HepG2 (cell line): ENCODE measurements at regions not wholly inside any gene's neighbourhood (a gene's known extent, or its start where the extent isn't known, plus 50 kb on each side); places are given as distances from the start of the nearest gene placed in this dataset.

Source experiments
- ATAC-seq: fragments of 200-7000 bp; cut with Tn5 transposase; 3 replicates; pipeline ENCODE4 v1.9.1; 2020; ENCODE audit warnings: mild to moderate bottlenecking, moderate library complexity
- BruUV-seq: library from RNA; stranded (reverse); fragments of 400-500 nt; replicated peaks from 2 replicates; lab custom pipeline; 2021; lab: Mats Ljungman, UMichigan
- CTCF ChIA-PET: fragments of 300-600 bp; formaldehyde crosslinking; extraction: SDS; loops from one replicate; lab custom pipeline; 2021; ENCODE audit warnings: low total read pairs, inconsistent platforms, low intra/inter-chr PET ratio; lab: Yijun Ruan, JAX
- POLR2A ChIA-PET: fragments of 350-600 bp; sonication (Branson Sonifier 250); formaldehyde crosslinking; loops from one replicate; lab custom pipeline; 2020; ENCODE audit warnings: antibody characterized with exemption, inconsistent platforms; lab: Yijun Ruan, JAX
- DNase-seq: peaks from one replicate; pipeline ENCODE4 v3.0.0-alpha.2; 2015; ENCODE audit warnings: low spot score
- FAIRE-seq: peaks from 3 replicates; lab custom pipeline; 2011; peaks lifted over from hg19 to GRCh38; lab: Jason Lieb, UNC
- H2AFZ ChIP-seq: one replicate; pipeline ENCODE4 v1.6.1; 2011; ENCODE audit warnings: low read length, inconsistent platforms
- H3K27ac ChIP-seq: fragments of 300-600 bp; 3 replicates; pipeline ENCODE4 v1.8.0; 2011; ENCODE audit warnings: mixed run types, mild to moderate bottlenecking, mixed read lengths, low read length, inconsistent platforms; ENCODE audit not compliant: insufficient read depth; ENCODE audit errors: extremely low read length
- H3K27me3 ChIP-seq, 2 experiments: fragments of 200-600 bp in 1 of 2; 2 replicates in 1 of 2; 3 replicates in 1 of 2; pipeline versions ENCODE4 v1.6.0 to v1.8.0; 2011; ENCODE audit warnings: low read length in 2 of 2, mild to moderate bottlenecking in 2 of 2, moderate library complexity in 2 of 2, inconsistent platforms in 1 of 2; ENCODE audit not compliant: insufficient read depth in 2 of 2, control insufficient read depth in 1 of 2
- H3K36me3 ChIP-seq, 2 experiments: fragments of 200-600 bp in 1 of 2; replicated peaks in 1 of 2; 2 replicates in 1 of 2; 3 replicates in 1 of 2; pipeline versions ENCODE4 v1.5.1 to v1.8.0; 2011; ENCODE audit warnings: low read length in 2 of 2, inconsistent platforms in 1 of 2; ENCODE audit not compliant: insufficient read depth in 2 of 2, control insufficient read depth in 1 of 2
- H3K4me1 ChIP-seq: 2 replicates; pipeline ENCODE4 v1.5.1; 2012; ENCODE audit warnings: low read length, inconsistent platforms; ENCODE audit not compliant: insufficient read depth
- H3K4me2 ChIP-seq: 2 replicates; pipeline ENCODE4 v1.6.0; 2011; ENCODE audit warnings: low read depth, low read length, inconsistent platforms
- H3K4me3 ChIP-seq, 3 experiments: fragments of 200-600 bp in 1 of 3; sonication (generic), shearing (Covaris generic) in 1 of 3; replicated peaks in 1 of 3; 2 replicates each; pipeline ENCODE4 v1.5.1; 2011 to 2016; ENCODE audit warnings: low read length in 3 of 3, inconsistent platforms in 2 of 3, low read depth in 2 of 3, mild to moderate bottlenecking in 2 of 3, control low read depth in 1 of 3, mixed read lengths in 1 of 3; ENCODE audit not compliant: insufficient read depth in 1 of 3
- H3K79me2 ChIP-seq: one replicate; pipeline ENCODE4 v1.6.1; 2011; ENCODE audit warnings: low read length, inconsistent platforms; ENCODE audit not compliant: insufficient read depth
- H3K9ac ChIP-seq: 2 replicates; pipeline ENCODE4 v1.6.0; 2011; ENCODE audit warnings: mild to moderate bottlenecking, low read depth, low read length, inconsistent platforms; ENCODE audit not compliant: insufficient read depth
- H3K9me3 ChIP-seq: 2 replicates; pipeline ENCODE4 v1.5.1; 2012; ENCODE audit warnings: mild to moderate bottlenecking, low read length
- H4K20me1 ChIP-seq: 2 replicates; pipeline ENCODE4 v1.6.0; 2011; ENCODE audit warnings: inconsistent platforms, mild to moderate bottlenecking, low read length, moderate library complexity; ENCODE audit not compliant: insufficient read depth
- GRHL1 ChIP-seq: sonication (generic); formaldehyde crosslinking; conservative IDR thresholded peaks from 2 replicates; pipeline ENCODE4 v1.8.0; 2022; ENCODE audit warnings: missing genetic modification reagents
- PAWR ChIP-seq: sonication (generic); formaldehyde crosslinking; IDR thresholded peaks from 2 replicates; pipeline ENCODE4 v1.4.0; 2020; ENCODE audit warnings: missing genetic modification reagents, mild to moderate bottlenecking, borderline replicate concordance
- PREB ChIP-seq: sonication (generic); formaldehyde crosslinking; IDR thresholded peaks from 2 replicates; pipeline ENCODE4 v1.4.0; 2020; ENCODE audit warnings: missing genetic modification reagents
- RERE ChIP-seq: IDR thresholded peaks from 2 replicates; pipeline ENCODE4 v1.6.1; 2016; ENCODE audit warnings: low read depth, missing genetic modification reagents, missing compliant biosample characterization
- SATB2 ChIP-seq: sonication (generic); formaldehyde crosslinking; IDR thresholded peaks from 2 replicates; pipeline ENCODE4 v1.5.0; 2020; ENCODE audit warnings: missing genetic modification reagents
- SP1 ChIP-seq, 2 experiments: fragments of 450-650 bp in 1 of 2; sonication (generic) in 1 of 2; formaldehyde crosslinking in 1 of 2; IDR thresholded peaks; 2 replicates each; pipeline versions ENCODE4 v1.4.0 to v1.6.1; 2016 to 2020; ENCODE audit warnings: missing genetic modification reagents in 1 of 2
- ZBTB1 ChIP-seq: sonication (generic); formaldehyde crosslinking; IDR thresholded peaks from 2 replicates; pipeline ENCODE4 v1.4.0; 2020; ENCODE audit warnings: missing genetic modification reagents, borderline replicate concordance
- ZNF543 ChIP-seq: sonication (generic); formaldehyde crosslinking; IDR thresholded peaks from 2 replicates; pipeline ENCODE4 v1.4.0; 2020; ENCODE audit warnings: mild to moderate bottlenecking, missing genetic modification reagents
- ZNF557 ChIP-seq: sonication (generic); formaldehyde crosslinking; IDR thresholded peaks from 2 replicates; pipeline ENCODE4 v1.4.0; 2020; ENCODE audit warnings: missing genetic modification reagents
- ZNF605 ChIP-seq: sonication (generic); formaldehyde crosslinking; IDR thresholded peaks from 2 replicates; pipeline ENCODE4 v1.8.0; 2022; ENCODE audit warnings: mild to moderate bottlenecking, missing genetic modification reagents
- WGBS: methylation state at CpG from one replicate; pipeline ENCODE4 v1.1.6; 2017; ENCODE audit warnings: low lambda C conversion rate; 5-methylcytosine and 5-hydroxymethylcytosine counted together
- in situ Hi-C: cut with HindIII; loops from 2 replicates; pipeline ENCODE4 v1.10.0; 2017; ENCODE audit warnings: low pct_unique_long_range_greater_than_20kb; ENCODE audit not compliant: extremely low pct_ligation_motif_present
- intact Hi-C: fragments of 100-400 bp; cut with micrococcal nuclease; formaldehyde crosslinking; loops from one replicate; pipeline ENCODE4 v1.10.0; 2022; ENCODE audit not compliant: unreplicated experiment

GRCh38 chr13:112227031-112227430, 149.1 kb upstream of the SPACA7 start:
- DNase-seq (no peak), FAIRE-seq (no peak), ATAC-seq (no peak)
- H3K4me2 ChIP-seq, result no peak overlapping the region
- H4K20me1 ChIP-seq, result no peaks in the 10 kb centered on the region; the same call in 1 of the 2 replicates
- POLR2A ChIA-PET, result no interaction called here
- 46% methylated on average over 12 of the region's 12 CpGs for WGBS
- no peak for TF ChIP-seq ZNF605 (CRISPR knock-in tag)
- TF ChIP-seq SATB2 (CRISPR knock-in tag), result no peak
- TF ChIP-seq ZNF557, result no peak
- TF ChIP-seq ZBTB1, result no peak
- no peak for TF ChIP-seq GRHL1 (CRISPR knock-in tag)
- TF ChIP-seq PREB (CRISPR knock-in tag), result no peak
- H3K36me3 ChIP-seq, result no peaks in the 10 kb centered on the region; a peak in 1 of 5 replicates
- H2AFZ ChIP-seq, result no peak overlapping the region
- H3K9me3 ChIP-seq, result no peaks in the 10 kb centered on the region
- H3K79me2 ChIP-seq, result no peaks in the 10 kb centered on the region
- H3K9ac ChIP-seq, result no peak overlapping the region
- no TSS peak for BruUV-seq
- H3K4me3 ChIP-seq, result no peak overlapping the region
- CTCF ChIA-PET, result no interaction called here
- intact Hi-C loops, result no loop called here
- H3K27ac ChIP-seq, result no peak overlapping the region
- peaks cover 5 to 55% of the 10 kb centered on the region in 2 experiments; a peak in 4 of 5 replicates for H3K27me3 ChIP-seq
- no peaks in the 10 kb centered on the region for H3K4me1 ChIP-seq
- in situ Hi-C loops, result no loop called here

- Histone ChIP-seq H3K79me2 (no peaks in the 10 kb centered on the region), H3K9me3 (no peaks in the 10 kb centered on the region), H2AFZ (no peak overlapping the region), H4K20me1 (no peaks in the 10 kb centered on the region; the same call in 1 of the 2 replicates), H3K4me1 (no peaks in the 10 kb centered on the region), H3K27ac (no peak overlapping the region), H3K4me3 (no peak overlapping the region), H3K9ac (no peak overlapping the region), H3K27me3 (peaks cover 5 to 63% of the 10 kb centered on the region in 2 experiments; a peak in 4 of 5 replicates), H3K4me2 (no peak overlapping the region), H3K36me3 (no peaks in the 10 kb centered on the region; a peak in 1 of 5 replicates)
- DNase-seq, result no peak
- no peak for ATAC-seq
- intact Hi-C loops, result no loop called here
- 29% methylated on average over 7 of the region's 15 CpGs for WGBS
- in situ Hi-C loops, result no loop called here
- BruUV-seq, result no TSS peak
- POLR2A ChIA-PET, result no interaction called here
- FAIRE-seq, result no peak
- CTCF ChIA-PET, result no interaction called here
- no peak for TF ChIP-seq RERE (CRISPR knock-in tag)
- no peak for TF ChIP-seq ZNF543
- no peak for TF ChIP-seq PAWR
- no peak for TF ChIP-seq SP1 (IDR thresholded peaks at IDR 0.05)
- TF ChIP-seq SP1 (CRISPR knock-in tag; IDR thresholded peaks at IDR 0.05), result no peak
Observed at GRCh38 chr13:112229445-112229844, 146.7 kb upstream of the SPACA7 start.
